Activated CD4-positive, CD25-positive, alpha-beta regulatory T cell (primary cell): ENCODE measurements at regions not wholly inside any gene's neighbourhood (a gene's known extent, or its start where the extent isn't known, plus 50 kb on each side); places are given as distances from the start of the nearest gene placed in this dataset.

Experiments
- DNase-seq, 4 experiments: peaks; one replicate each; lab custom pipeline; 2025; lab: John Stamatoyannopoulos, UW

GRCh38 chr18:66735933-66736332, 132.0 kb upstream of the CDH19 start:
- DNase-seq = no peak

GRCh38 chr18:66734451-66734850, 130.6 kb upstream of the CDH19 start:
- no peak for DNase-seq

- DNase-seq = no peak
These were observed 128.0 kb upstream of the CDH19 start for GRCh38 chr18:66731890-66732289.

GRCh38 chr18:66729442-66730239, 125.8 kb upstream of the CDH19 start:
- no peak for DNase-seq

GRCh38 chr18:66728951-66729350, 125.1 kb upstream of the CDH19 start:
- DNase-seq = no peak

GRCh38 chr18:66727991-66728390, 124.1 kb upstream of the CDH19 start:
- no peak for DNase-seq

- DNase-seq = no peak
These were observed 120.9 kb upstream of the CDH19 start for GRCh38 chr18:66724664-66725356.

- no peak for DNase-seq
These were observed 118.8 kb upstream of the CDH19 start for GRCh38 chr18:66722671-66723070.

- DNase-seq = no peak
These were observed 104.8 kb upstream of the CDH19 start for GRCh38 chr18:66708646-66709045.

GRCh38 chr18:66707473-66707872, 103.6 kb upstream of the CDH19 start:
- DNase-seq = no peak

- DNase-seq = no peak
These were observed 91.4 kb upstream of the CDH19 start for GRCh38 chr18:66695281-66695680.

- DNase-seq = no peak
These were observed 91.0 kb upstream of the CDH19 start for GRCh38 chr18:66694852-66695251.

GRCh38 chr18:66687635-66688034, 83.7 kb upstream of the CDH19 start:
- no peak for DNase-seq

- DNase-seq = no peak
These were observed 79.0 kb upstream of the CDH19 start for GRCh38 chr18:66682855-66683322.

- DNase-seq = no peak
These were observed 72.8 kb upstream of the CDH19 start for GRCh38 chr18:66676699-66677098.

GRCh38 chr18:66674286-66674685, 70.4 kb upstream of the CDH19 start:
- no peak for DNase-seq

- no peak for DNase-seq
These were observed 64.8 kb upstream of the CDH19 start for GRCh38 chr18:66668706-66669105.

GRCh38 chr18:66662632-66663031, 58.7 kb upstream of the CDH19 start:
- no peak for DNase-seq

- DNase-seq = no peak
These were observed 51.5 kb upstream of the CDH19 start for GRCh38 chr18:66655407-66655806.
